ENCODE measurements at regions not wholly inside any gene's neighbourhood (a gene's known extent, or its start where the extent isn't known, plus 50 kb on each side); places are given as distances from the start of the nearest gene placed in this dataset.

GRCh38 chr20:11411765-11412164 is 505.9 kb upstream of the BTBD3 start:
- no peak overlapping the region for H3K9ac ChIP-seq (replicated peaks in 1 of 4; ENCODE audit: extremely low read depth in 1 of 4, low read depth in 3 of 4, low read length in 3 of 4)
- no peaks in the 10 kb centered on the region for H3K36me3 ChIP-seq (ENCODE audit: control insufficient read depth in 2 of 4, insufficient read depth in 4 of 4, low read length in 3 of 4)
- no peak overlapping the region for H3K4me2 ChIP-seq (ENCODE audit: insufficient read depth in 1 of 2, low read depth in 2 of 2, low read length in 2 of 2)
- WGBS, 2 experiments (ENCODE audit: extremely low coverage in 1 of 2, insufficient coverage in 1 of 2, insufficient read length in 1 of 2, insufficient replicate concordance in 2 of 2, low coverage in 1 of 2, low lambda C conversion rate in 2 of 2, missing lambda C conversion rate in 1 of 2): 80% methylated on average over 11 of the region's 11 CpGs; no CpG with 5 or more reads in 1 of the 2 experiments
- no peaks in the 10 kb centered on the region for H3K79me1 ChIP-seq (ENCODE audit: low read depth, low read length)
- ChIA-PET POLR2A (ENCODE audit: partially characterized antibody) (no interaction called here), CTCF (ENCODE audit: partially characterized antibody) (interaction anchor here (0.7 to 1.3 kb wide), 3 partner anchors 8 to 125 kb away, joined by 3 to 4 read pairs (median 3); no protein-coding TSS in a partner anchor)
- no peaks in the 10 kb centered on the region for H3K23me2 ChIP-seq (ENCODE audit: low read depth, low read length)
- TF ChIP-seq FOSL1 (IDR thresholded peaks at IDR 0.05; ENCODE audit: insufficient read depth, low read depth, low read length) (no peak), YY1 (IDR thresholded peaks at IDR 0.05; ENCODE audit: low read depth, low read length) (peak; percentile 86), SIRT6 (IDR thresholded peaks at IDR 0.05; ENCODE audit: low read length) (no peak)
- no peak overlapping the region for H3K56ac ChIP-seq (replicated peaks; ENCODE audit: insufficient read length, low read depth, low read length)
- no peak overlapping the region for H3K27ac ChIP-seq (ENCODE audit: low read depth, low read length)
- H4K91ac ChIP-seq (replicated peaks; ENCODE audit: insufficient read length, low read length): no peak overlapping the region
- H3K9me3 ChIP-seq (ENCODE audit: insufficient read depth in 2 of 2, low read depth in 1 of 2, low read length in 1 of 2): no peaks in the 10 kb centered on the region; a peak in 1 of 4 replicates
- no peak overlapping the region for H2BK5ac ChIP-seq (ENCODE audit: low read depth, low read length)
- H2BK120ac ChIP-seq (replicated peaks; ENCODE audit: low read depth, low read length): no peak overlapping the region
- FAIRE-seq (peak; percentile 55), DNase-seq (ENCODE audit: low read depth in 1 of 2, low spot score in 2 of 2) (no peak)
- H2AFZ ChIP-seq (ENCODE audit: low read length): no peak overlapping the region
- H3K27me3 ChIP-seq (replicated peaks in 1 of 4; ENCODE audit: control insufficient read depth in 3 of 4, extremely low read depth in 1 of 4, insufficient read depth in 3 of 4, low read length in 3 of 4): no peaks in the 10 kb centered on the region
- no peak overlapping the region for H3K18ac ChIP-seq (ENCODE audit: extremely low read depth, low read length)
- no peak overlapping the region for H2AK5ac ChIP-seq (ENCODE audit: low read depth, low read length)
- H3K4ac ChIP-seq (replicated peaks; ENCODE audit: insufficient read length, low read depth, low read length): no peak overlapping the region
- no peak overlapping the region for H2BK15ac ChIP-seq (ENCODE audit: low read length)
- no peaks in the 10 kb centered on the region for H4K20me1 ChIP-seq (replicated peaks in 1 of 2; ENCODE audit: control insufficient read depth in 1 of 2, insufficient read depth in 2 of 2, low read length in 2 of 2)
- no peak overlapping the region for H3K23ac ChIP-seq (ENCODE audit: insufficient read length)
- no peak overlapping the region for H4K5ac ChIP-seq (ENCODE audit: insufficient read length, low read depth, low read length)
- H4K8ac ChIP-seq (ENCODE audit: extremely low read depth, insufficient read depth, low read length): no peak overlapping the region
- no peak overlapping the region for H2BK12ac ChIP-seq (ENCODE audit: low read depth, low read length)
- H3K4me3 ChIP-seq (ENCODE audit: extremely low read depth in 1 of 4, insufficient read depth in 2 of 4, low read depth in 3 of 4, low read length in 4 of 4): no peak overlapping the region
- no peaks in the 10 kb centered on the region for H3K79me2 ChIP-seq (ENCODE audit: control insufficient read depth in 1 of 2, insufficient read depth in 2 of 2, low read length in 2 of 2)
- H2BK20ac ChIP-seq (ENCODE audit: low read length): no peak overlapping the region
- no peaks in the 10 kb centered on the region for H3K4me1 ChIP-seq (replicated peaks in 1 of 4; ENCODE audit: control insufficient read depth in 3 of 4, insufficient read depth in 4 of 4, low read length in 3 of 4)
- H3K14ac ChIP-seq (ENCODE audit: insufficient read length): no peak overlapping the region

Data from H1 (cell line).